Lower lobe of right lung (tissue), 2 donors: ENCODE measurements at regions not wholly inside any gene's neighbourhood (a gene's known extent, or its start where the extent isn't known, plus 50 kb on each side); places are given as distances from the start of the nearest gene placed in this dataset.
A peak's percentile ranks its signal among the peaks of the same experiment; 100 is the strongest.

Experiments used
- ATAC-seq, 2 donors: fragments of 200-7000 bp; cut with Tn5 transposase; one replicate each; pipeline ENCODE4 v1.9.1; 2020 to 2022; ENCODE audit warnings: mild to moderate bottlenecking in 2 of 2, moderate library complexity in 2 of 2
- DNase-seq: peaks from one replicate; pipeline ENCODE4 v3.0.0-alpha.2; 2020
- H3K27ac ChIP-seq: fragments of 200-600 bp; one replicate; pipeline ENCODE4 v1.8.0; 2022
- H3K27me3 ChIP-seq: fragments of 200-600 bp; one replicate; pipeline ENCODE4 v1.8.0; 2022; ENCODE audit warnings: low read depth
- H3K36me3 ChIP-seq: fragments of 200-600 bp; one replicate; pipeline ENCODE4 v1.8.0; 2022; ENCODE audit warnings: mild to moderate bottlenecking
- H3K4me1 ChIP-seq: fragments of 200-600 bp; one replicate; pipeline ENCODE4 v1.8.0; 2022
- H3K4me3 ChIP-seq: fragments of 200-600 bp; one replicate; pipeline ENCODE4 v1.8.0; 2022; ENCODE audit warnings: mild to moderate bottlenecking
- H3K9me3 ChIP-seq: fragments of 200-600 bp; one replicate; pipeline ENCODE4 v1.8.0; 2022
- CTCF ChIP-seq: fragments of 200-600 bp; IDR thresholded peaks from one replicate; pipeline ENCODE4 v1.8.0; 2022; ENCODE audit warnings: antibody characterized with exemption, mild to moderate bottlenecking
- intact Hi-C: fragments of 100-400 bp; cut with DNase I; formaldehyde crosslinking; loops from one replicate; pipeline ENCODE4 v1.11.0; 2022
- donor health status: DM: no; HTN: yes; CAD: no; lungs with severe emphysema.

- intact Hi-C loops, result no loop called here
- TF ChIP-seq CTCF, result no peak
- Histone ChIP-seq H3K27me3 (no peaks in the 10 kb centered on the region), H3K4me3 (no peak overlapping the region), H3K27ac (no peak overlapping the region), H3K9me3 (no peaks in the 10 kb centered on the region), H3K4me1 (no peaks in the 10 kb centered on the region), H3K36me3 (no peaks in the 10 kb centered on the region)
- DNase-seq (no peak), ATAC-seq (no peak)
Measured at GRCh38 chrX:113947548-113947947, 636.3 kb upstream of the HTR2C start.

- ATAC-seq, result no peak
- no peaks in the 10 kb centered on the region for H3K9me3 ChIP-seq
- no peaks in the 10 kb centered on the region for H3K4me1 ChIP-seq
- H3K27me3 ChIP-seq, result no peaks in the 10 kb centered on the region
- no peak for DNase-seq
- intact Hi-C loops, result no loop called here
- H3K36me3 ChIP-seq, result no peaks in the 10 kb centered on the region
- no peak overlapping the region for H3K4me3 ChIP-seq
- no peak overlapping the region for H3K27ac ChIP-seq
- TF ChIP-seq CTCF, result no peak
Measured at GRCh38 chrX:113935518-113935917, 648.4 kb upstream of the HTR2C start.

GRCh38 chrX:113933931-113934330 is 650.0 kb upstream of the HTR2C start:
- DNase-seq (no peak), ATAC-seq (no peak)
- Histone ChIP-seq H3K27me3 (no peaks in the 10 kb centered on the region), H3K36me3 (no peaks in the 10 kb centered on the region), H3K9me3 (no peaks in the 10 kb centered on the region), H3K27ac (no peak overlapping the region), H3K4me1 (no peaks in the 10 kb centered on the region), H3K4me3 (no peak overlapping the region)
- no peak for TF ChIP-seq CTCF
- intact Hi-C loops, result no loop called here

GRCh38 chrX:113929004-113929403 is 654.9 kb upstream of the HTR2C start:
- ATAC-seq (peak; percentile 79), DNase-seq (no peak)
- Histone ChIP-seq H3K27me3 (no peaks in the 10 kb centered on the region), H3K9me3 (no peaks in the 10 kb centered on the region), H3K27ac (no peak overlapping the region), H3K36me3 (no peaks in the 10 kb centered on the region), H3K4me1 (no peaks in the 10 kb centered on the region), H3K4me3 (no peak overlapping the region)
- TF ChIP-seq CTCF, result peak; percentile 50
- intact Hi-C loops, result no loop called here

GRCh38 chrX:113920661-113921060 is 663.2 kb upstream of the HTR2C start:
- no peak for TF ChIP-seq CTCF
- H3K36me3 ChIP-seq, result no peaks in the 10 kb centered on the region
- no peak for ATAC-seq
- H3K4me1 ChIP-seq, result no peaks in the 10 kb centered on the region
- no peaks in the 10 kb centered on the region for H3K27me3 ChIP-seq
- no peak overlapping the region for H3K27ac ChIP-seq
- intact Hi-C loops, result no loop called here
- no peaks in the 10 kb centered on the region for H3K9me3 ChIP-seq
- DNase-seq, result no peak
- H3K4me3 ChIP-seq, result no peak overlapping the region

- Histone ChIP-seq H3K4me1 (no peaks in the 10 kb centered on the region), H3K9me3 (no peaks in the 10 kb centered on the region), H3K27me3 (no peaks in the 10 kb centered on the region), H3K27ac (no peak overlapping the region), H3K36me3 (no peaks in the 10 kb centered on the region), H3K4me3 (no peak overlapping the region)
- intact Hi-C loops, result no loop called here
- no peak for TF ChIP-seq CTCF
- DNase-seq (no peak), ATAC-seq (no peak)
Measured at GRCh38 chrX:113919387-113919786, 664.5 kb upstream of the HTR2C start.
